ENCODE measurements at regions not wholly inside any gene's neighbourhood (a gene's known extent, or its start where the extent isn't known, plus 50 kb on each side); places are given as distances from the start of the nearest gene placed in this dataset.

DNA sequence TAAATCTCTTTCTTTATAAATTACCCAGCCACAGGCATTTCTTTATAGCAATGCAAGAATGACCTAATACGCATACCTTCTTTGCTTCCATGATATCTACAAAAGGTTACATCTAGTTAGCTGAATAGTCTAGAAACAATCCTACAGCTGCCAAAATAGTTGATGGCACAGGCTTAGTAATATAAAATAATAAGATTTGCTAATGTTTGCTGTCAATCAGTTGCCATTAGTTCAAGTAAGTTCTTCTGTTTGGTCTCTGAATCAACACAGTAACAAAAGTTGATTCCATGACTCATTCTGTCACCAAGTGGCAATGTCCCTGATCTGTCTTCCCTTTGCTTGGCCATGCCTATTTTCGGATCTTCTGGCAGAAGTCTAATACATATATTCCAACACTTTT is 470.2 kb downstream of the SPRY1 start:
- no peak for TF ChIP-seq CTCF (IDR thresholded peaks at IDR 0.05; ENCODE audit: low read depth, low read length)
- H3K4me3 ChIP-seq (replicated peaks in 1 of 2; ENCODE audit: low read depth in 2 of 2, low read length in 2 of 2) = no peak overlapping the region
- no peak for DNase-seq (ENCODE audit: low read depth in 2 of 2)

DNA sequence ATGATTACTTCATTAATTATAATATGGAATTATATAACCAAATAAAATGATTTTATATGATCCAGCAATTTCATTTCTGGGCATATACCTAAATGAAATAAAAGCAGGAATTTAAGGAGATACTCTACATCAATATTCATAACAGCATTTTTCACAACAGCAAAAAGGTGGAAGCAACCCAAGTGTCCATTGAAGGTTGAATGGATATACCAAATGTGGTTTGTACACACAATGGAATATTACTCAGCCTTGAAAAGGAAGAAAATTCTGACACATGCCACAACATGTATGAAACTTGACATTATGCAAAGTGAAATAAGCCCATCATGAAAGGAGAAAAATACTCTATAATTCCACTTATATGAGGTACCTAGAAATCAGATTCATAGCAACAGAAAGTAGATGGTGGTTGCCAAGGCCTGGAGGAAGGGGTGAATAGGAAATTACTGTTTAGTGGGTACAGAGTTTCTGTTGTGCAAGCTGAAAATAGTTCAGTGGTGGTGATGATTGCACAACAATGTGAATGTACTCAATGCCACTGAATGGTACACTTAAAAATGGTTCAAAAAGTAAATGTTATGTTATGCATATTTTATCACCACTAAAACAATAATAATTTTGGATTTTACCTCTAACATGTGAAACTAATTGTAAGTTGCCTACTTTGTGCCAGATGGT is 471.5 kb downstream of the SPRY1 start:
- DNase-seq (ENCODE audit: low read depth in 2 of 2) = peak; percentile 38 to 44
- no peak overlapping the region for H3K4me3 ChIP-seq (replicated peaks in 1 of 2; ENCODE audit: low read depth in 2 of 2, low read length in 2 of 2)
- no peak for TF ChIP-seq CTCF (IDR thresholded peaks at IDR 0.05; ENCODE audit: low read depth, low read length)

DNA sequence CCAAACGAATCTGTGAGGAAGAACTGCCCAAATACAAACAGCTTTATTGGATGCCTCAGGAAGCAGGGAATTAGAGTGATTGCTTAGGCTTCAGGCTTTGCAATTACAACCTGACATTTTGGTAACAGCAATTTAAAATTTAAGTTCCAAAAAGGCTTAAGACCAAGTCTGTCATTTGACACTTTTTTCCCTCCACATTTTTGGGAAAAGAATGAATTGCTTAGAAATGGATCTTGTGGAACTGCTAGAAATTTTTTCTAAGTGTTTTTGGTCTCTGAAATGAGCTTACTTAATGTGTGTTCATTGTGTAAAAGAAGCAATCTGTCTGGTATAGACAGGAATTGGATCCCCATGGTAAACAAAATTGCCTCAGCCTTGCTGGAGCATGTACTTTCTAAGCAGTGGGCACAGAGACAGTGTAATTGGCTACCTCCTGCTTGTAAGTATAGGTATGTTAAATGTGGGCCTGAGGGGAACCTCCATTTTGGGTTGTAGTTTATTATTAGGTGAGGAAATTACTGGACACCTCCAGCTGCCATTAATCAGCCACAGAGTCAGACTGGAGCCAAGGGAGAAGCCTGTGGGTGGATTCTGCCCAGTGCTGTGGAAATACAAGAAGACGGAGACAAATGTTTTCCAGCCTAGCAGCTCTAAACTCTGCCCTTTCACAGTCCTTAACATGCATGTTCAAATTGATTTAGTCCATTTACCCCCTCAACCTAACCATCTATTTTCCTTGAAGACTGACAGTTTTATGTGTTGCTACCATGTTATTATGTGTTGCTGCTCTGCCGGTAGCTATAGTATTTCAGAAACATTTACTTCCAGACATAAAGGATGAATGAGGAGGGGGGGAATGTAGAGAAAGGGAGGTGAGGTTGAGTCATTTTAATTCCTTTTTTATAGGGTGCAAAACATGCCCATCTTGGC is 473.0 kb downstream of the SPRY1 start:
- H3K4me3 ChIP-seq (replicated peaks in 1 of 2; ENCODE audit: low read depth in 2 of 2, low read length in 2 of 2) = no peak overlapping the region
- DNase-seq (ENCODE audit: low read depth in 2 of 2) = no peak
- TF ChIP-seq CTCF (IDR thresholded peaks at IDR 0.05; ENCODE audit: low read depth, low read length) = no peak

- H3K4me3 ChIP-seq (replicated peaks in 1 of 2; ENCODE audit: low read depth in 2 of 2, low read length in 2 of 2) = no peak overlapping the region
- DNase-seq (ENCODE audit: low read depth in 2 of 2) = peak in 1 of 2 donors; percentile 29
- TF ChIP-seq CTCF (IDR thresholded peaks at IDR 0.05; ENCODE audit: low read depth, low read length) = no peak
Measured at GRCh38 chr4:123870216-123870876, 473.8 kb downstream of the SPRY1 start.

- no peak overlapping the region for H3K4me3 ChIP-seq (replicated peaks in 1 of 2; ENCODE audit: low read depth in 2 of 2, low read length in 2 of 2)
- TF ChIP-seq CTCF (IDR thresholded peaks at IDR 0.05; ENCODE audit: low read depth, low read length) = no peak
- DNase-seq (ENCODE audit: low read depth in 2 of 2) = no peak
Measured at GRCh38 chr4:123871341-123871740, 474.7 kb downstream of the SPRY1 start.

- DNase-seq (ENCODE audit: low read depth in 2 of 2) = peak in 1 of 2 donors; percentile 35
- TF ChIP-seq CTCF (IDR thresholded peaks at IDR 0.05; ENCODE audit: low read depth, low read length) = no peak
Measured at GRCh38 chr4:123874063-123874462, 477.5 kb downstream of the SPRY1 start.

More at GRCh38 chr4:123874063-123874462, 477.5 kb downstream of the SPRY1 start:
- H3K4me3 ChIP-seq (replicated peaks in 1 of 2; ENCODE audit: low read depth in 2 of 2, low read length in 2 of 2) = no peak overlapping the region
